H1 (cell line): ENCODE measurements at regions not wholly inside any gene's neighbourhood (a gene's known extent, or its start where the extent isn't known, plus 50 kb on each side); places are given as distances from the start of the nearest gene placed in this dataset.

Source experiments
- CTCF ChIA-PET: fragments of 300-600 bp; sonication (Branson Sonifier 250); formaldehyde crosslinking; loops from one replicate; lab custom pipeline; 2021; ENCODE audit not compliant: partially characterized antibody; lab: Charles Lee
- POLR2A ChIA-PET: fragments of 300-600 bp; sonication (Branson Sonifier 250); formaldehyde crosslinking; loops from one replicate; lab custom pipeline; 2021; ENCODE audit warnings: inconsistent platforms; ENCODE audit not compliant: partially characterized antibody; lab: Charles Lee
- DNase-seq, 2 experiments: peaks; one replicate each; pipeline versions ENCODE4 v3.0.0 to v3.0.0-alpha.2; 2010 to 2022; ENCODE audit warnings: low spot score in 2 of 2, low read depth in 1 of 2, mixed read lengths in 1 of 2
- FAIRE-seq: peaks from 2 replicates; lab custom pipeline; 2011; peaks lifted over from hg19 to GRCh38; lab: Jason Lieb, UNC
- H2AFZ ChIP-seq: 2 replicates; pipeline ENCODE4 v1.8.1; 2012; ENCODE audit warnings: low read length, inconsistent platforms
- H2AK5ac ChIP-seq: 2 replicates; pipeline ENCODE4 v1.6.1; 2013; ENCODE audit warnings: low read depth, low read length
- H2BK120ac ChIP-seq: replicated peaks from 2 replicates; pipeline ENCODE3; 2013; ENCODE audit warnings: low read depth, low read length, inconsistent platforms
- H2BK12ac ChIP-seq: 2 replicates; pipeline ENCODE4 v1.6.1; 2013; ENCODE audit warnings: low read depth, low read length
- H2BK15ac ChIP-seq: 2 replicates; pipeline ENCODE4 v1.6.1; 2013; ENCODE audit warnings: low read length
- H2BK20ac ChIP-seq: 2 replicates; pipeline ENCODE4 v1.6.1; 2013; ENCODE audit warnings: low read length
- H2BK5ac ChIP-seq: 2 replicates; pipeline ENCODE4 v1.6.1; 2013; ENCODE audit warnings: low read depth, low read length
- H3K14ac ChIP-seq: 2 replicates; pipeline ENCODE4 v1.6.1; 2013; ENCODE audit warnings: inconsistent platforms; ENCODE audit not compliant: insufficient read length
- H3K18ac ChIP-seq: 2 replicates; pipeline ENCODE4 v1.6.1; 2013; ENCODE audit warnings: low read length; ENCODE audit errors: extremely low read depth
- H3K23ac ChIP-seq: 2 replicates; pipeline ENCODE4 v1.6.1; 2013; ENCODE audit warnings: inconsistent platforms; ENCODE audit not compliant: insufficient read length
- H3K23me2 ChIP-seq: 2 replicates; pipeline ENCODE4 v1.6.1; 2013; ENCODE audit warnings: low read depth, low read length
- H3K27ac ChIP-seq: 2 replicates; pipeline ENCODE4 v1.6.1; 2011; ENCODE audit warnings: low read depth, low read length, inconsistent platforms
- H3K27me3 ChIP-seq, 4 experiments: replicated peaks in 1 of 4; 1 replicate in 1 of 4; 2 replicates in 3 of 4; pipeline versions ENCODE4 v1.6.1 to v1.8.1; 2011 to 2013; ENCODE audit warnings: low read length in 3 of 4, mild to moderate bottlenecking in 3 of 4, inconsistent platforms in 2 of 4, mixed read lengths in 2 of 4, moderate library complexity in 1 of 4; ENCODE audit not compliant: control insufficient read depth in 3 of 4, insufficient read depth in 3 of 4; ENCODE audit errors: extremely low read depth in 1 of 4
- H3K36me3 ChIP-seq, 4 experiments: 2 replicates each; pipeline versions ENCODE4 v1.6.1 to v1.8.1; 2011 to 2013; ENCODE audit warnings: mild to moderate bottlenecking in 4 of 4, low read length in 3 of 4, moderate library complexity in 2 of 4, control low read depth in 1 of 4, inconsistent platforms in 1 of 4; ENCODE audit not compliant: insufficient read depth in 4 of 4, control insufficient read depth in 2 of 4
- H3K4ac ChIP-seq: replicated peaks from 2 replicates; pipeline ENCODE3; 2013; ENCODE audit warnings: low read length, low read depth, mixed read lengths, inconsistent platforms; ENCODE audit not compliant: insufficient read length
- H3K4me1 ChIP-seq, 4 experiments: replicated peaks in 1 of 4; 1 replicate in 1 of 4; 2 replicates in 3 of 4; pipeline versions ENCODE4 v1.6.1 to v1.8.1; 2011 to 2013; ENCODE audit warnings: low read length in 3 of 4, inconsistent platforms in 2 of 4, mixed read lengths in 1 of 4; ENCODE audit not compliant: insufficient read depth in 4 of 4, control insufficient read depth in 3 of 4
- H3K4me2 ChIP-seq, 2 experiments: 2 replicates each; pipeline versions ENCODE4 v1.6.1 to v1.8.1; 2011 to 2013; ENCODE audit warnings: low read depth in 2 of 2, low read length in 2 of 2, control low read depth in 1 of 2, inconsistent platforms in 1 of 2, mild to moderate bottlenecking in 1 of 2; ENCODE audit not compliant: insufficient read depth in 1 of 2
- H3K4me3 ChIP-seq, 4 experiments: fragments of 200-600, 300-600 bp in 1 of 4; sonication (generic), shearing (Covaris generic), sonication (Bioruptor Twin) in 1 of 4; 2 replicates each; pipeline versions ENCODE4 v1.5.1 to v1.8.1; 2011 to 2016; ENCODE audit warnings: low read length in 4 of 4, low read depth in 3 of 4, control low read depth in 2 of 4, inconsistent platforms in 2 of 4, mild to moderate bottlenecking in 2 of 4, mixed read lengths in 1 of 4, moderate library complexity in 1 of 4; ENCODE audit not compliant: insufficient read depth in 2 of 4; ENCODE audit errors: extremely low read depth in 1 of 4
- H3K56ac ChIP-seq: replicated peaks from 2 replicates; pipeline ENCODE3; 2013; ENCODE audit warnings: low read depth, mild to moderate bottlenecking, mixed read lengths, low read length, inconsistent platforms; ENCODE audit not compliant: insufficient read length
- H3K79me1 ChIP-seq: 2 replicates; pipeline ENCODE4 v1.6.1; 2013; ENCODE audit warnings: low read depth, low read length, control low read depth
- H3K79me2 ChIP-seq, 2 experiments: 2 replicates each; pipeline versions ENCODE4 v1.6.1 to v1.8.1; 2012 to 2013; ENCODE audit warnings: low read length in 2 of 2, mild to moderate bottlenecking in 2 of 2, inconsistent platforms in 1 of 2; ENCODE audit not compliant: insufficient read depth in 2 of 2, control insufficient read depth in 1 of 2
- H3K9ac ChIP-seq, 4 experiments: replicated peaks in 1 of 4; 1 replicate in 1 of 4; 2 replicates in 3 of 4; pipeline versions ENCODE4 v1.6.1 to v1.8.1; 2011 to 2013; ENCODE audit warnings: low read depth in 3 of 4, low read length in 3 of 4, control low read depth in 2 of 4, mild to moderate bottlenecking in 2 of 4, moderate library complexity in 2 of 4, inconsistent platforms in 1 of 4; ENCODE audit errors: extremely low read depth in 1 of 4
- H3K9me3 ChIP-seq, 2 experiments: 2 replicates each; pipeline versions ENCODE4 v1.6.1 to v1.8.1; 2012 to 2013; ENCODE audit warnings: mild to moderate bottlenecking in 2 of 2, moderate library complexity in 2 of 2, control low read depth in 1 of 2, inconsistent platforms in 1 of 2, low read depth in 1 of 2, low read length in 1 of 2, mixed read lengths in 1 of 2; ENCODE audit not compliant: insufficient read depth in 2 of 2
- H4K20me1 ChIP-seq, 2 experiments: replicated peaks in 1 of 2; 2 replicates each; pipeline versions ENCODE3 to v1.8.1; 2011 to 2013; ENCODE audit warnings: inconsistent platforms in 2 of 2, low read length in 2 of 2, mild to moderate bottlenecking in 1 of 2; ENCODE audit not compliant: insufficient read depth in 2 of 2, control insufficient read depth in 1 of 2
- H4K5ac ChIP-seq: 2 replicates; pipeline ENCODE4 v1.6.1; 2013; ENCODE audit warnings: low read length, low read depth, mixed read lengths, inconsistent platforms; ENCODE audit not compliant: insufficient read length
- H4K8ac ChIP-seq: 2 replicates; pipeline ENCODE4 v1.8.0; 2013; ENCODE audit warnings: mild to moderate bottlenecking, moderate library complexity, low read length, inconsistent platforms; ENCODE audit not compliant: insufficient read depth; ENCODE audit errors: extremely low read depth
- H4K91ac ChIP-seq: replicated peaks from 2 replicates; pipeline ENCODE3; 2013; ENCODE audit warnings: low read length, mixed read lengths, inconsistent platforms; ENCODE audit not compliant: insufficient read length
- CHD1 ChIP-seq: IDR thresholded peaks from 2 replicates; pipeline ENCODE4 v1.6.1; 2012; ENCODE audit warnings: low read depth, low read length, improper control_type of control experiment
- CREB1 ChIP-seq: IDR thresholded peaks from 2 replicates; pipeline ENCODE4 v1.6.1; 2012; ENCODE audit warnings: inconsistent platforms
- CTBP2 ChIP-seq: IDR thresholded peaks from 2 replicates; pipeline ENCODE4 v1.7.0; 2011; ENCODE audit warnings: borderline replicate concordance, mild to moderate bottlenecking, moderate library complexity, mixed read lengths, low read length; ENCODE audit not compliant: insufficient read depth, insufficient read length
- GABPA ChIP-seq: IDR thresholded peaks from 2 replicates; pipeline ENCODE4 v1.6.1; 2011; ENCODE audit warnings: mild to moderate bottlenecking, low read length, moderate library complexity, borderline replicate concordance; ENCODE audit not compliant: insufficient read depth
- HDAC2 ChIP-seq, 2 experiments: fragments of 300-600 bp in 1 of 2; sonication (generic) in 1 of 2; IDR thresholded peaks; 2 replicates each; pipeline ENCODE4 v1.6.1; 2011 to 2012; ENCODE audit warnings: low read depth in 2 of 2, low read length in 2 of 2, mild to moderate bottlenecking in 2 of 2, moderate library complexity in 2 of 2, borderline replicate concordance in 1 of 2, inconsistent platforms in 1 of 2
- KDM5A ChIP-seq: fragments of 200-600 bp; IDR thresholded peaks from 2 replicates; pipeline ENCODE4 v1.7.1; 2012; ENCODE audit warnings: mild to moderate bottlenecking, low read length, inconsistent platforms, mixed read lengths
- MAFK ChIP-seq: IDR thresholded peaks from 2 replicates; pipeline ENCODE4 v1.6.1; 2012; ENCODE audit warnings: low read depth, mild to moderate bottlenecking, improper control_type of control experiment, low read length
- POLR2A ChIP-seq, 2 experiments: IDR thresholded peaks; 1 replicate in 1 of 2; 2 replicates in 1 of 2; pipeline ENCODE4 v1.6.1; 2011; ENCODE audit warnings: low read depth in 2 of 2, low read length in 2 of 2, mild to moderate bottlenecking in 2 of 2; ENCODE audit errors: control extremely low read depth in 1 of 2
- RAD21 ChIP-seq, 2 experiments: IDR thresholded peaks in 1 of 2; conservative IDR thresholded peaks in 1 of 2; 2 replicates each; pipeline ENCODE4 v1.6.1; 2011; ENCODE audit warnings: low read depth in 2 of 2, low read length in 2 of 2, improper control_type of control experiment in 1 of 2, inconsistent platforms in 1 of 2, mild to moderate bottlenecking in 1 of 2, moderate library complexity in 1 of 2
- SAP30 ChIP-seq: fragments of 300-600 bp; sonication (generic); IDR thresholded peaks from 2 replicates; pipeline ENCODE4 v1.7.1; 2012; ENCODE audit warnings: low read length, moderate library complexity, mild to moderate bottlenecking, inconsistent platforms; ENCODE audit not compliant: insufficient read depth, insufficient replicate concordance
- TBP ChIP-seq: IDR thresholded peaks from 2 replicates; pipeline ENCODE4 v1.6.1; 2011; ENCODE audit warnings: low read depth, low read length, improper control_type of control experiment
- WGBS, 2 experiments: shearing (Covaris generic) in 1 of 2; methylation state at CpG; one replicate each; pipeline versions ENCODE4 v1.1.6 to v1.1.7; 2013 to 2015; ENCODE audit warnings: low lambda C conversion rate in 2 of 2, mixed read lengths in 2 of 2, inconsistent platforms in 1 of 2, low coverage in 1 of 2, missing lambda C conversion rate in 1 of 2; ENCODE audit not compliant: insufficient replicate concordance in 2 of 2, insufficient coverage in 1 of 2, insufficient read length in 1 of 2; ENCODE audit errors: extremely low coverage in 1 of 2, missing lambda C conversion rate in 1 of 2; 5-methylcytosine and 5-hydroxymethylcytosine counted together

DNA sequence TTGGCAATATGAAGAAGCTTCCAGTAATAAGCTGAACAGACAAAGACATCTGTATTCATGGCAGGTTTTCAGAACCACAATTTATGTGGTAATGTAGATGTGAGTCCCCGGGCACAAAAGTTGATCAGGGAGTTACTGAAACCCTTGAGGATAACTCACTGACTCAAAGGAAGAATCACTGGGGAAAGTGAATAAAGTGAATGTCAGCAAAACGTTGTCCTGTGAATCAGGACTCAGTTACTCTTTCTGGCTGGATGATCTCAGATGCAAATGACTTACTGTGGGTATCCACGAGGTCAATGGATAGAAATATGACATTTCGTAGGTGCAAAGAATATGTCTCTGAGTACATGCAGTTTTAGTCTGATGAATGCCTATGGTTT lies 172.8 kb upstream of the CTBP2 start:
- Histone ChIP-seq H3K4me2 (no peak overlapping the region), H4K5ac (no peak overlapping the region), H2AK5ac (no peak overlapping the region), H2BK20ac (no peak overlapping the region), H3K23ac (no peak overlapping the region), H3K4me3 (no peak overlapping the region), H3K56ac (no peak overlapping the region), H2BK12ac (no peak overlapping the region), H2BK5ac (no peak overlapping the region), H2BK120ac (no peak overlapping the region), H3K27me3 (no peaks in the 10 kb centered on the region), H3K4me1 (peaks cover 0 to 3% (median 0%) of the 10 kb centered on the region in 4 experiments; a peak in 1 of 7 replicates), H3K18ac (no peak overlapping the region), H2BK15ac (no peak overlapping the region), H3K79me2 (no peaks in the 10 kb centered on the region), H3K36me3 (no peaks in the 10 kb centered on the region), H4K8ac (no peak overlapping the region), H3K27ac (no peak overlapping the region), H3K4ac (no peak overlapping the region), H3K23me2 (no peaks in the 10 kb centered on the region), H3K9ac (no peak overlapping the region), H3K9me3 (no peaks in the 10 kb centered on the region), H3K79me1 (no peaks in the 10 kb centered on the region), H4K20me1 (no peaks in the 10 kb centered on the region), H2AFZ (no peak overlapping the region), H4K91ac (no peak overlapping the region), H3K14ac (no peak overlapping the region)
- CTCF ChIA-PET, result interaction anchor here (1.3 to 2.3 kb wide), 2 partner anchors 10 to 84 kb away, joined by 3 to 15 read pairs; no protein-coding TSS in a partner anchor
- DNase-seq (no peak), FAIRE-seq (no peak)
- TF ChIP-seq MAFK (no peak), HDAC2 (IDR thresholded peaks at IDR 0.05; ENCODE audit: borderline replicate concordance in 1 of 2, low read depth in 2 of 2, low read length in 2 of 2) (no peak), CTBP2 (no peak), CHD1 (no peak), TBP (no peak), RAD21 (IDR thresholded peaks at IDR 0.05 in 1 of 2, conservative IDR thresholded peaks at IDR 0.05 in 1 of 2; ENCODE audit: low read depth in 2 of 2, low read length in 2 of 2) (no peak), POLR2A (IDR thresholded peaks at IDR 0.05; ENCODE audit: control extremely low read depth in 1 of 2, low read depth in 2 of 2, low read length in 2 of 2) (no peak), KDM5A (no peak), SAP30 (no peak), GABPA (no peak), CREB1 (no peak)
- WGBS, 2 experiments, result 89% methylated on average over 4 of the region's 4 CpGs; no CpG with 5 or more reads in 1 of the 2 experiments
- POLR2A ChIA-PET, result no interaction called here
